GM12873 (cell line): ENCODE measurements at regions not wholly inside any gene's neighbourhood (a gene's known extent, or its start where the extent isn't known, plus 50 kb on each side); places are given as distances from the start of the nearest gene placed in this dataset.
A peak's percentile ranks its signal among the peaks of the same experiment; 100 is the strongest.

ENCODE experiments used
- TF ChIP-seq, protein P1 (sequence below): IDR thresholded peaks from 2 replicates; pipeline ENCODE4 v1.5.1; 2012; ENCODE audit warnings: low read depth, mild to moderate bottlenecking, moderate library complexity, low read length, control low read depth; ENCODE audit not compliant: insufficient read depth; ENCODE audit errors: missing control alignments

- TF ChIP-seq, protein P1, sequence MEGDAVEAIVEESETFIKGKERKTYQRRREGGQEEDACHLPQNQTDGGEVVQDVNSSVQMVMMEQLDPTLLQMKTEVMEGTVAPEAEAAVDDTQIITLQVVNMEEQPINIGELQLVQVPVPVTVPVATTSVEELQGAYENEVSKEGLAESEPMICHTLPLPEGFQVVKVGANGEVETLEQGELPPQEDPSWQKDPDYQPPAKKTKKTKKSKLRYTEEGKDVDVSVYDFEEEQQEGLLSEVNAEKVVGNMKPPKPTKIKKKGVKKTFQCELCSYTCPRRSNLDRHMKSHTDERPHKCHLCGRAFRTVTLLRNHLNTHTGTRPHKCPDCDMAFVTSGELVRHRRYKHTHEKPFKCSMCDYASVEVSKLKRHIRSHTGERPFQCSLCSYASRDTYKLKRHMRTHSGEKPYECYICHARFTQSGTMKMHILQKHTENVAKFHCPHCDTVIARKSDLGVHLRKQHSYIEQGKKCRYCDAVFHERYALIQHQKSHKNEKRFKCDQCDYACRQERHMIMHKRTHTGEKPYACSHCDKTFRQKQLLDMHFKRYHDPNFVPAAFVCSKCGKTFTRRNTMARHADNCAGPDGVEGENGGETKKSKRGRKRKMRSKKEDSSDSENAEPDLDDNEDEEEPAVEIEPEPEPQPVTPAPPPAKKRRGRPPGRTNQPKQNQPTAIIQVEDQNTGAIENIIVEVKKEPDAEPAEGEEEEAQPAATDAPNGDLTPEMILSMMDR, result no peak
These were observed 548.8 kb downstream of the EFNA5 start for GRCh38 chr5:107121793-107122519.

- TF ChIP-seq, protein P1, result no peak
These were observed 551.1 kb downstream of the EFNA5 start for GRCh38 chr5:107119656-107120055.

- TF ChIP-seq, protein P1, result no peak
These were observed 552.3 kb downstream of the EFNA5 start for GRCh38 chr5:107118184-107119019.

DNA sequence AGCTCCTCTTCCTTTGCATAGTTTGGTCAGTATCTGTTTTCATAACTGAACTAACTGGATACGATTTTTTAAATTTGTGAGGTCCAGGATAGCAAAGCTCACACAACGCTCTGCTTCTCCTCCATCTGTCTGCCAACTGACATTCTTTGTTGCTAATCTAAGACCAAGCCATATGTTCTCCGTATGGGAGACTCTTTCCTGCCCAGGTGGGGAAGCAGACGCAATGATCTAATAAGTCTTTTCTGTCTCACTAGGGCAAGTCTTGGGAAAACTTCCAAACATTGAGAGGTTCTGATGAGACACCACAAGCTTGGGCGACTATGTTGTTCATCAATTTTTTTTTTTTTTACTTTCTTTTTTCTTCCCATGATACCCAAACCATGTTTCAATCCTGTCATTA is 558.5 kb downstream of the EFNA5 start:
- TF ChIP-seq, protein P1, result no peak

GRCh38 chr5:107104040-107104995 is 566.4 kb downstream of the EFNA5 start:
- TF ChIP-seq, protein P1, result peak; percentile 41

DNA sequence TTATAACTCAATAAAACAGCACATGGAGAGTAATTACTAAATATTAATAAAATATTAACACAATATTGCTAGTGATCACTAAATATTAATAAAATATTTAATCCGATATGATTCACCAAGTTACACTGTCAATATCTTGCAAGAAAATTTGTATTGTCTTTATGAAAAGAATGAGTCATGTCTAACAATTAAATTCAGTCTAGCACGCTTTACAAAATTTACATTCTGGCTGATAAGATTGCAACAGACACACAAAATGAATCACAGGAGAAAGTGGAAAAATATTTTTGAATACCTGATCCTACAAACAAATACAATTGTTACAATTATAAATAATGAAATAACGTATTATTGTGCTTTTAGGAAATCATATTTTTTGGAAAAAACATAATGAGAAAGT is 567.2 kb downstream of the EFNA5 start:
- TF ChIP-seq, protein P1, result no peak
